H7 (cell line): ENCODE measurements at regions not wholly inside any gene's neighbourhood (a gene's known extent, or its start where the extent isn't known, plus 50 kb on each side); places are given as distances from the start of the nearest gene placed in this dataset.

Experiments
- DNase-seq: peaks from one replicate; pipeline ENCODE4 v3.0.0; 2012
- H3K27me3 ChIP-seq: 2 replicates; pipeline ENCODE4 v1.6.0; 2011; ENCODE audit warnings: mild to moderate bottlenecking, low read length; ENCODE audit not compliant: control insufficient read depth, insufficient read depth
- H3K36me3 ChIP-seq: replicated peaks from 2 replicates; pipeline ENCODE4 v1.5.1; 2011; ENCODE audit warnings: low read length; ENCODE audit not compliant: control insufficient read depth, insufficient read depth
- H3K4me3 ChIP-seq: 2 replicates; pipeline ENCODE4 v1.5.1; 2011; ENCODE audit warnings: low read depth, mild to moderate bottlenecking, control low read depth, low read length, moderate library complexity; ENCODE audit not compliant: insufficient read depth

GRCh38 chr13:73876323-73876722 is 257.9 kb downstream of the KLF12 start:
- Histone ChIP-seq H3K36me3 (no peaks in the 10 kb centered on the region), H3K4me3 (no peak overlapping the region), H3K27me3 (no peaks in the 10 kb centered on the region)
- no peak for DNase-seq

- Histone ChIP-seq H3K27me3 (no peaks in the 10 kb centered on the region), H3K36me3 (no peaks in the 10 kb centered on the region), H3K4me3 (no peak overlapping the region)
- DNase-seq, result no peak
These were observed 260.0 kb downstream of the KLF12 start for GRCh38 chr13:73873940-73874830.

- no peaks in the 10 kb centered on the region for H3K27me3 ChIP-seq
- H3K36me3 ChIP-seq, result no peaks in the 10 kb centered on the region
- no peak for DNase-seq
- no peak overlapping the region for H3K4me3 ChIP-seq
These were observed 261.8 kb downstream of the KLF12 start for GRCh38 chr13:73872397-73872796.

- Histone ChIP-seq H3K36me3 (no peaks in the 10 kb centered on the region), H3K4me3 (no peak overlapping the region), H3K27me3 (no peaks in the 10 kb centered on the region)
- no peak for DNase-seq
These were observed 263.0 kb downstream of the KLF12 start for GRCh38 chr13:73870970-73871935.

- DNase-seq, result no peak
- H3K4me3 ChIP-seq, result no peak overlapping the region
- H3K36me3 ChIP-seq, result no peaks in the 10 kb centered on the region
- H3K27me3 ChIP-seq, result no peaks in the 10 kb centered on the region
These were observed 264.0 kb downstream of the KLF12 start for GRCh38 chr13:73870036-73870741.

- Histone ChIP-seq H3K4me3 (no peak overlapping the region), H3K36me3 (no peaks in the 10 kb centered on the region), H3K27me3 (no peaks in the 10 kb centered on the region)
- no peak for DNase-seq
These were observed 269.2 kb downstream of the KLF12 start for GRCh38 chr13:73865027-73865426.

GRCh38 chr13:73861136-73861535 is 273.1 kb downstream of the KLF12 start:
- Histone ChIP-seq H3K36me3 (no peaks in the 10 kb centered on the region), H3K4me3 (no peak overlapping the region), H3K27me3 (no peaks in the 10 kb centered on the region)
- no peak for DNase-seq

GRCh38 chr13:73860501-73860900 is 273.7 kb downstream of the KLF12 start:
- Histone ChIP-seq H3K27me3 (no peaks in the 10 kb centered on the region), H3K4me3 (no peak overlapping the region), H3K36me3 (no peaks in the 10 kb centered on the region)
- no peak for DNase-seq

GRCh38 chr13:73859841-73860240 is 274.4 kb downstream of the KLF12 start:
- no peak for DNase-seq
- Histone ChIP-seq H3K36me3 (no peaks in the 10 kb centered on the region), H3K4me3 (no peak overlapping the region)

GRCh38 chr13:73857106-73857505 is 277.1 kb downstream of the KLF12 start:
- DNase-seq, result no peak
- Histone ChIP-seq H3K27me3 (no peaks in the 10 kb centered on the region), H3K4me3 (no peak overlapping the region), H3K36me3 (no peaks in the 10 kb centered on the region)

More at GRCh38 chr13:73859841-73860240, 274.4 kb downstream of the KLF12 start:
- no peaks in the 10 kb centered on the region for H3K27me3 ChIP-seq

- Histone ChIP-seq H3K27me3 (no peaks in the 10 kb centered on the region), H3K4me3 (no peak overlapping the region), H3K36me3 (no peaks in the 10 kb centered on the region)
- DNase-seq, result no peak
These were observed 283.1 kb downstream of the KLF12 start for GRCh38 chr13:73851104-73851503.

- Histone ChIP-seq H3K4me3 (no peak overlapping the region), H3K36me3 (no peaks in the 10 kb centered on the region), H3K27me3 (no peaks in the 10 kb centered on the region)
- DNase-seq, result no peak
These were observed 283.9 kb downstream of the KLF12 start for GRCh38 chr13:73850104-73850873.

GRCh38 chr13:73849292-73849691 is 284.9 kb downstream of the KLF12 start:
- no peak overlapping the region for H3K4me3 ChIP-seq
- no peaks in the 10 kb centered on the region for H3K27me3 ChIP-seq
- DNase-seq, result peak; percentile 19
- H3K36me3 ChIP-seq, result no peaks in the 10 kb centered on the region

- no peak for DNase-seq
- H3K27me3 ChIP-seq, result no peaks in the 10 kb centered on the region
- H3K36me3 ChIP-seq, result no peaks in the 10 kb centered on the region
- H3K4me3 ChIP-seq, result no peak overlapping the region
These were observed 289.2 kb downstream of the KLF12 start for GRCh38 chr13:73844986-73845385.
